Endometrial microvascular endothelial cells (primary cell): ENCODE measurements at regions not wholly inside any gene's neighbourhood (a gene's known extent, or its start where the extent isn't known, plus 50 kb on each side); places are given as distances from the start of the nearest gene placed in this dataset.
"Not testable (repeated sequence)": the region's sequence is repeated elsewhere in the genome, so short reads cannot be mapped to it uniquely, and the experiment has no call there.

Source experiments
- in situ Hi-C: cut with HindIII; loops from 2 replicates; pipeline ENCODE4 v1.10.0; 2017; ENCODE audit warnings: low sequenced_read_pairs, low pct_unique_long_range_greater_than_20kb; ENCODE audit errors: inconsistent ontology term

- in situ Hi-C loops: no loop called here
Observed at GRCh38 chr18:1663879-1664705, 759.4 kb downstream of the ADCYAP1 start.

- in situ Hi-C loops: no loop called here
Observed at GRCh38 chr18:1665079-1665478, 760.4 kb downstream of the ADCYAP1 start.

- in situ Hi-C loops: no loop called here
Observed at GRCh38 chr18:1668279-1668678, 763.6 kb downstream of the ADCYAP1 start.

GRCh38 chr18:1671710-1672109, 767.0 kb downstream of the ADCYAP1 start:
- in situ Hi-C loops: not testable (repeated sequence)

GRCh38 chr18:1676387-1676786, 771.7 kb downstream of the ADCYAP1 start:
- in situ Hi-C loops: no loop called here

- in situ Hi-C loops: no loop called here
Observed at GRCh38 chr18:1680108-1680507, 775.4 kb downstream of the ADCYAP1 start.

GRCh38 chr18:1691863-1692262, 787.2 kb downstream of the ADCYAP1 start:
- in situ Hi-C loops: no loop called here

- in situ Hi-C loops: no loop called here
Observed at GRCh38 chr18:1708006-1708405, 803.3 kb downstream of the ADCYAP1 start.

- in situ Hi-C loops: no loop called here
Observed at GRCh38 chr18:1710114-1710513, 805.4 kb downstream of the ADCYAP1 start.

- in situ Hi-C loops: no loop called here
Observed at GRCh38 chr18:1732143-1732542, 827.5 kb downstream of the ADCYAP1 start.

GRCh38 chr18:1746131-1746530, 825.2 kb downstream of the METTL4 start:
- in situ Hi-C loops: no loop called here

GRCh38 chr18:1751249-1751648, 820.1 kb downstream of the METTL4 start:
- in situ Hi-C loops: no loop called here

GRCh38 chr18:1760901-1761300, 810.4 kb downstream of the METTL4 start:
- in situ Hi-C loops: no loop called here

- in situ Hi-C loops: no loop called here
Observed at GRCh38 chr18:1774261-1774660, 797.0 kb downstream of the METTL4 start.

GRCh38 chr18:1777843-1778242, 793.5 kb downstream of the METTL4 start:
- in situ Hi-C loops: no loop called here

- in situ Hi-C loops: no loop called here
Observed at GRCh38 chr18:1778496-1779178, 792.7 kb downstream of the METTL4 start.

- in situ Hi-C loops: no loop called here
Observed at GRCh38 chr18:1779587-1779986, 791.7 kb downstream of the METTL4 start.

GRCh38 chr18:1784113-1784512, 787.2 kb downstream of the METTL4 start:
- in situ Hi-C loops: no loop called here

- in situ Hi-C loops: not testable (repeated sequence)
Observed at GRCh38 chr18:1785980-1786379, 785.3 kb downstream of the METTL4 start.

- in situ Hi-C loops: no loop called here
Observed at GRCh38 chr18:1796636-1797035, 774.7 kb downstream of the METTL4 start.
